MM.1S (cell line): ENCODE measurements at regions not wholly inside any gene's neighbourhood (a gene's known extent, or its start where the extent isn't known, plus 50 kb on each side); places are given as distances from the start of the nearest gene placed in this dataset.

ENCODE experiments used
- EZH2 ChIP-seq: fragments of 300-600 bp; sonication (generic); optimal IDR thresholded peaks from 2 replicates; pipeline ENCODE3; 2017; ENCODE audit warnings: low read depth, mild to moderate bottlenecking, antibody characterized with exemption, low read length, mixed read lengths
- TF ChIP-seq, protein P1 (sequence below): fragments of 300-600 bp; sonication (generic); IDR thresholded peaks from 2 replicates; pipeline ENCODE4 v1.5.1; 2016; ENCODE audit warnings: antibody characterized with exemption, low read length, mixed read lengths

DNA sequence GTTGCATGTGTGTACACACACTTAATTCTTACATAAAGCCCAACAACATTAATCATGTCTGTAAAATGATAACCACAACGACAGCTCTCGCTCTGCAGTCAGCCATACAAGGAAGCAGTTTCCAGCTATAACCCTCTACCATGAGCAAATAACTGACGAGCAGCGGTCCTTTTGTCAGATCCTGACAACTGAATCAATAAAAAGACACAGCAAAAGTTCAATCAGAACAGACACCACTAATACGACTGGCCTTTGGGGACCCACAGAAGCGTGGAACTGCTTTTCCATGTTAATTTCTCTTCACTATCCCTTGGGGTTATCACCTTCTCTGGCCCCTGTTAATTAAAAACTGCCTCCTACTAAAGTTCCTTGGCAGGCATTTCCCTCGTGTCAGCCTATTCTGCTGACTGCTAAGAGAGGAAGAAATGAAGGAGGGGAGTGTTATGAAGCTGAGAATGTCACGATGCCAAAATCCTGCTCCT lies 722.8 kb upstream of the GRAMD2B start:
- TF ChIP-seq, protein P1, sequence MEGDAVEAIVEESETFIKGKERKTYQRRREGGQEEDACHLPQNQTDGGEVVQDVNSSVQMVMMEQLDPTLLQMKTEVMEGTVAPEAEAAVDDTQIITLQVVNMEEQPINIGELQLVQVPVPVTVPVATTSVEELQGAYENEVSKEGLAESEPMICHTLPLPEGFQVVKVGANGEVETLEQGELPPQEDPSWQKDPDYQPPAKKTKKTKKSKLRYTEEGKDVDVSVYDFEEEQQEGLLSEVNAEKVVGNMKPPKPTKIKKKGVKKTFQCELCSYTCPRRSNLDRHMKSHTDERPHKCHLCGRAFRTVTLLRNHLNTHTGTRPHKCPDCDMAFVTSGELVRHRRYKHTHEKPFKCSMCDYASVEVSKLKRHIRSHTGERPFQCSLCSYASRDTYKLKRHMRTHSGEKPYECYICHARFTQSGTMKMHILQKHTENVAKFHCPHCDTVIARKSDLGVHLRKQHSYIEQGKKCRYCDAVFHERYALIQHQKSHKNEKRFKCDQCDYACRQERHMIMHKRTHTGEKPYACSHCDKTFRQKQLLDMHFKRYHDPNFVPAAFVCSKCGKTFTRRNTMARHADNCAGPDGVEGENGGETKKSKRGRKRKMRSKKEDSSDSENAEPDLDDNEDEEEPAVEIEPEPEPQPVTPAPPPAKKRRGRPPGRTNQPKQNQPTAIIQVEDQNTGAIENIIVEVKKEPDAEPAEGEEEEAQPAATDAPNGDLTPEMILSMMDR = no peak
- no peak for TF ChIP-seq EZH2
